Kidney epithelial cell (primary cell): ENCODE measurements at regions not wholly inside any gene's neighbourhood (a gene's known extent, or its start where the extent isn't known, plus 50 kb on each side); places are given as distances from the start of the nearest gene placed in this dataset.

Source experiments
- DNase-seq: peaks from one replicate; pipeline ENCODE4 v3.0.0-alpha.2; 2010; ENCODE audit warnings: low read depth
- H3K27me3 ChIP-seq: 2 replicates; pipeline ENCODE4 v1.6.0; 2011; ENCODE audit warnings: low read length; ENCODE audit not compliant: control insufficient read depth, insufficient read depth
- H3K36me3 ChIP-seq: 2 replicates; pipeline ENCODE4 v1.5.1; 2011; ENCODE audit warnings: low read length; ENCODE audit not compliant: control insufficient read depth, insufficient read depth
- H3K4me3 ChIP-seq: 2 replicates; pipeline ENCODE4 v1.5.1; 2011; ENCODE audit warnings: low read depth, mild to moderate bottlenecking, control low read depth, low read length
- TF ChIP-seq, protein P1 (sequence below): IDR thresholded peaks from 2 replicates; pipeline ENCODE4 v1.5.1; 2011; ENCODE audit warnings: mild to moderate bottlenecking, moderate library complexity, low read length, control low read depth, inconsistent platforms; ENCODE audit not compliant: insufficient read depth, poor library complexity, severe bottlenecking

- no peaks in the 10 kb centered on the region for H3K27me3 ChIP-seq
- no peaks in the 10 kb centered on the region for H3K36me3 ChIP-seq
- TF ChIP-seq, protein P1, sequence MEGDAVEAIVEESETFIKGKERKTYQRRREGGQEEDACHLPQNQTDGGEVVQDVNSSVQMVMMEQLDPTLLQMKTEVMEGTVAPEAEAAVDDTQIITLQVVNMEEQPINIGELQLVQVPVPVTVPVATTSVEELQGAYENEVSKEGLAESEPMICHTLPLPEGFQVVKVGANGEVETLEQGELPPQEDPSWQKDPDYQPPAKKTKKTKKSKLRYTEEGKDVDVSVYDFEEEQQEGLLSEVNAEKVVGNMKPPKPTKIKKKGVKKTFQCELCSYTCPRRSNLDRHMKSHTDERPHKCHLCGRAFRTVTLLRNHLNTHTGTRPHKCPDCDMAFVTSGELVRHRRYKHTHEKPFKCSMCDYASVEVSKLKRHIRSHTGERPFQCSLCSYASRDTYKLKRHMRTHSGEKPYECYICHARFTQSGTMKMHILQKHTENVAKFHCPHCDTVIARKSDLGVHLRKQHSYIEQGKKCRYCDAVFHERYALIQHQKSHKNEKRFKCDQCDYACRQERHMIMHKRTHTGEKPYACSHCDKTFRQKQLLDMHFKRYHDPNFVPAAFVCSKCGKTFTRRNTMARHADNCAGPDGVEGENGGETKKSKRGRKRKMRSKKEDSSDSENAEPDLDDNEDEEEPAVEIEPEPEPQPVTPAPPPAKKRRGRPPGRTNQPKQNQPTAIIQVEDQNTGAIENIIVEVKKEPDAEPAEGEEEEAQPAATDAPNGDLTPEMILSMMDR: no peak
- no peak for DNase-seq
- H3K4me3 ChIP-seq: no peak overlapping the region
Observed at GRCh38 chr7:16063716-16064675, 357.3 kb downstream of the CRPPA start.

- no peaks in the 10 kb centered on the region for H3K27me3 ChIP-seq
- no peak overlapping the region for H3K4me3 ChIP-seq
- DNase-seq: no peak
Observed at GRCh38 chr7:16063221-16063620, 358.1 kb downstream of the CRPPA start.

DNA sequence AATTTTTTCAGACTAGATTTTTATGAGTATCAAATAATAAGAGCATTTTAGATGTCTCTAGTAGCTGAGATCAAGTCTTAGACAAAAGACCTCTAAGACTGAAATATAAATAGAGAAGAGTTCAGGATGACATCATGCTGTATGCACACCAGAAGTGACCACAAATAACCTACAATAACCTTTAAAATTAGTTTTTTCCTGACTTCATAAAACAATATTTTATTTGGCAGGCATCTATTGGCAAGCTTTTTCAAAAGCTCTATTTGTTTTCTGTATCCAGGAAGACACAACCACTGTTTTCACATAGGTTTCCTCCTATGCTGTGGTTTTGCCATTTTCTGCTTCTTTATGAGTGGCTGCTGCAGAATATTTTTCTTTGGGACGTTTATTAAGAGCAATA, 359.1 kb downstream of the CRPPA start:
- Histone ChIP-seq H3K4me3 (no peak overlapping the region), H3K27me3 (no peaks in the 10 kb centered on the region), H3K36me3 (no peaks in the 10 kb centered on the region)
- TF ChIP-seq, protein P1: no peak
- no peak for DNase-seq

More at GRCh38 chr7:16063221-16063620, 358.1 kb downstream of the CRPPA start:
- no peaks in the 10 kb centered on the region for H3K36me3 ChIP-seq
- TF ChIP-seq, protein P1: no peak

GRCh38 chr7:16061630-16062029, 359.7 kb downstream of the CRPPA start:
- Histone ChIP-seq H3K4me3 (no peak overlapping the region), H3K27me3 (no peaks in the 10 kb centered on the region), H3K36me3 (no peaks in the 10 kb centered on the region)
- no peak for DNase-seq
- TF ChIP-seq, protein P1: no peak

DNA sequence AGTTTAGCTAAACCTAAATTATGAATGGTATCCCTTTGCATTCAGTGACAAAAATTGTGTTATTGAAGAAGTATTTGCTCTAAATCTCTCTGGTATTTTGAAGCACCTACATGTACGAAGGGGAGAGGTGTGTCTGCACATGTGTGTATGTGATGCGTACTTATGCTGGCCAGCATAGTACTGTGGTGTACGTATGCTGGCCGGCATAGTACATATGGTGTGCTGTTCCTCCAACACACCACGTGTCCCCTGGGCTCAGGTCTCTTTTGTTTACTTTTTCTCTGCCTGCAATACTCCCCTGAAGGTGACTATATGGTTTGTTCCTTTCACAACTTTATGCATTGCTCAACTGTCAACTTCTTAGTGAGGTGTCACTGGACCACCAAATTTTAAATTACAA, 360.3 kb downstream of the CRPPA start:
- H3K4me3 ChIP-seq: no peak overlapping the region
- no peak for DNase-seq
- H3K27me3 ChIP-seq: no peaks in the 10 kb centered on the region
- TF ChIP-seq, protein P1: no peak
- no peaks in the 10 kb centered on the region for H3K36me3 ChIP-seq
